Spleen (tissue), 11 donors: ENCODE measurements at regions not wholly inside any gene's neighbourhood (a gene's known extent, or its start where the extent isn't known, plus 50 kb on each side); places are given as distances from the start of the nearest gene placed in this dataset.
A peak's percentile ranks its signal among the peaks of the same experiment; 100 is the strongest.

Source experiments
- DNase-seq: peaks from one replicate; pipeline ENCODE4 v3.0.0-alpha.2; 2020
- H3K27ac ChIP-seq, 8 donors: fragments of 200-600 bp; sonication (generic) in 7 of 8; 1 replicate in 4 of 8; 2 replicates in 4 of 8; pipeline versions ENCODE4 v1.5.0 to v1.8.0; 2016 to 2021; ENCODE audit warnings: inconsistent platforms in 4 of 8, mild to moderate bottlenecking in 4 of 8, moderate library complexity in 1 of 8
- H3K27me3 ChIP-seq, 7 donors: fragments of 200-600 bp; sonication (generic) in 6 of 7; replicated peaks in 1 of 7; 1 replicate in 4 of 7; 2 replicates in 3 of 7; pipeline versions ENCODE4 v1.5.0 to v1.8.0; 2016 to 2021; ENCODE audit warnings: inconsistent platforms in 3 of 7, mild to moderate bottlenecking in 1 of 7
- H3K36me3 ChIP-seq, 6 donors: fragments of 200-600 bp; sonication (generic) in 5 of 6; 1 replicate in 4 of 6; 2 replicates in 2 of 6; pipeline versions ENCODE4 v1.5.0 to v1.8.0; 2016 to 2021; ENCODE audit warnings: inconsistent platforms in 2 of 6
- H3K4me1 ChIP-seq, 6 donors: fragments of 200-600 bp; sonication (generic) in 5 of 6; 1 replicate in 3 of 6; 2 replicates in 3 of 6; pipeline versions ENCODE4 v1.5.0 to v1.8.0; 2016 to 2021; ENCODE audit warnings: inconsistent platforms in 3 of 6
- H3K4me3 ChIP-seq, 8 donors: fragments of 200-600 bp; sonication (generic) in 7 of 8; 1 replicate in 4 of 8; 2 replicates in 4 of 8; pipeline versions ENCODE4 v1.5.0 to v1.8.0; 2016 to 2021; ENCODE audit warnings: inconsistent platforms in 4 of 8, mild to moderate bottlenecking in 4 of 8, moderate library complexity in 2 of 8
- H3K9me3 ChIP-seq, 8 donors: fragments of 200-600 bp; sonication (generic) in 7 of 8; 1 replicate in 4 of 8; 2 replicates in 4 of 8; pipeline versions ENCODE4 v1.5.0 to v1.8.0; 2016 to 2021; ENCODE audit warnings: inconsistent platforms in 4 of 8
- CTCF ChIP-seq, 11 experiments: fragments of 200-600 bp in 7 of 11; fragments of 450-650 bp in 4 of 11; sonication (generic) in 4 of 11; IDR thresholded peaks in 8 of 11; conservative IDR thresholded peaks in 3 of 11; 1 replicate in 7 of 11; 2 replicates in 4 of 11; pipeline versions ENCODE4 v1.4.0 to v1.8.0; 2016 to 2021; ENCODE audit warnings: antibody characterized with exemption in 11 of 11, inconsistent platforms in 4 of 11, mild to moderate bottlenecking in 1 of 11
- POLR2A ChIP-seq, 3 donors: fragments of 450-650 bp; IDR thresholded peaks; one replicate each; pipeline ENCODE4 v1.5.1; 2017; ENCODE audit warnings: antibody characterized with exemption in 3 of 3, mild to moderate bottlenecking in 1 of 3
- POLR2AphosphoS5 ChIP-seq, 3 donors: sonication (generic); formaldehyde crosslinking; IDR thresholded peaks; one replicate each; pipeline ENCODE4 v1.5.1; 2017; ENCODE audit warnings: antibody characterized with exemption in 3 of 3
- WGBS, 5 donors: extraction: QIAGEN DNeasy Blood & Tissue Kit in 3 of 5; methylation state at CpG; one replicate each; pipeline versions ENCODE4 v1.1.5 to v1.1.7; 2013 to 2018; 5-methylcytosine and 5-hydroxymethylcytosine counted together
- intact Hi-C: fragments of 100-400 bp; cut with DNase I; formaldehyde crosslinking; loops from one replicate; pipeline ENCODE4 v1.15.0; 2023; ENCODE audit warnings: low total_unique reads
- donor health status: healthy with polysubstance abuse.
- donor health status: DM: no; HTN: no; CAD: no; lungs with moderate emphysema.
- donor health status: DM: no; HTN: no; CAD: no.
- donor health status: Bipolar disorder and iron deficiency.
- donor health status: healthy.
- donor health status: DM: no; HTN: no; CAD: no.
- donor health status: DM: yes; HTN: yes; CAD: no.

GRCh38 chr5:50962934-50963872, 296.8 kb downstream of the PARP8 start:
- Histone ChIP-seq H3K4me3 (peak overlapping the region; percentile 21 to 69 (median 42)), H3K4me1 (peaks cover 17 to 54% (median 39%) of the 10 kb centered on the region in 6 donors), H3K36me3 (no peaks in the 10 kb centered on the region), H3K27me3 (peaks cover 0 to 97% (median 67%) of the 10 kb centered on the region in 7 donors), H3K9me3 (no peaks in the 10 kb centered on the region), H3K27ac (no peak overlapping the region)
- intact Hi-C loops = loop anchor here (5.0 kb wide), 2 partner anchors 1044 to 1694 kb away; no protein-coding TSS in a partner anchor
- TF ChIP-seq POLR2AphosphoS5 (IDR thresholded peaks at IDR 0.05) (no peak), CTCF (IDR thresholded peaks at IDR 0.05 in 8 of 11, conservative IDR thresholded peaks at IDR 0.05 in 3 of 11) (peak; percentile 44 to 84 (median 79)), POLR2A (IDR thresholded peaks at IDR 0.05) (no peak)
- WGBS, 5 donors = 1 to 2% (median 2%) methylated on average over 44 of the region's 44 CpGs
- peak; percentile 86 for DNase-seq

GRCh38 chr5:50963971-50964745, 297.7 kb downstream of the PARP8 start:
- no peaks in the 10 kb centered on the region for H3K36me3 ChIP-seq
- intact Hi-C loops = loop anchor here (5.0 kb wide), 2 partner anchors 1043 to 1693 kb away; no protein-coding TSS in a partner anchor
- WGBS, 5 donors = 6 to 10% (median 7%) methylated on average over 18 to 33 of the region's 33 CpGs
- DNase-seq = no peak
- peaks cover 27 to 58% (median 48%) of the 10 kb centered on the region in 6 donors for H3K4me1 ChIP-seq
- TF ChIP-seq POLR2A (IDR thresholded peaks at IDR 0.05) = no peak
- no peak for TF ChIP-seq CTCF (IDR thresholded peaks at IDR 0.05 in 8 of 11, conservative IDR thresholded peaks at IDR 0.05 in 3 of 11)
- TF ChIP-seq POLR2AphosphoS5 (IDR thresholded peaks at IDR 0.05) = no peak
- peaks cover 4 to 100% (median 76%) of the 10 kb centered on the region in 7 donors for H3K27me3 ChIP-seq
- H3K27ac ChIP-seq = no peak overlapping the region
- H3K9me3 ChIP-seq = no peaks in the 10 kb centered on the region
- peak overlapping the region in 4 of 8 donors; percentile 5 to 69 (median 45) for H3K4me3 ChIP-seq

GRCh38 chr5:50964746-50965653, 298.6 kb downstream of the PARP8 start:
- Histone ChIP-seq H3K27me3 (peaks cover 10 to 100% (median 85%) of the 10 kb centered on the region in 7 donors), H3K36me3 (no peaks in the 10 kb centered on the region), H3K9me3 (no peaks in the 10 kb centered on the region), H3K27ac (no peak overlapping the region), H3K4me1 (peaks cover 34 to 67% (median 57%) of the 10 kb centered on the region in 6 donors), H3K4me3 (no peak overlapping the region)
- no peak for DNase-seq
- no peak for TF ChIP-seq CTCF (IDR thresholded peaks at IDR 0.05 in 8 of 11, conservative IDR thresholded peaks at IDR 0.05 in 3 of 11)
- intact Hi-C loops = loop anchor here (5.0 kb wide), 2 partner anchors 1042 to 1692 kb away; no protein-coding TSS in a partner anchor
- 30 to 40% (median 32%) methylated on average over 15 of the region's 15 CpGs for whole genome bisulfite sequencing, 5 donors
